Tibial nerve (tissue), 3 donors: ENCODE measurements at regions not wholly inside any gene's neighbourhood (a gene's known extent, or its start where the extent isn't known, plus 50 kb on each side); places are given as distances from the start of the nearest gene placed in this dataset.

ENCODE experiments used
- CTCF ChIP-seq, 5 experiments: fragments of 200-600 bp in 3 of 5; fragments of 450-650 bp in 2 of 5; sonication (generic) in 3 of 5; IDR thresholded peaks; one replicate each; pipeline ENCODE4 v1.5.1; 2016 to 2019; ENCODE audit warnings: antibody characterized with exemption in 5 of 5, mild to moderate bottlenecking in 3 of 5, moderate library complexity in 2 of 5
- POLR2A ChIP-seq, 2 donors: fragments of 450-650 bp; IDR thresholded peaks; one replicate each; pipeline ENCODE4 v1.6.1; 2017; ENCODE audit warnings: antibody characterized with exemption in 2 of 2, mild to moderate bottlenecking in 2 of 2, moderate library complexity in 2 of 2

DNA sequence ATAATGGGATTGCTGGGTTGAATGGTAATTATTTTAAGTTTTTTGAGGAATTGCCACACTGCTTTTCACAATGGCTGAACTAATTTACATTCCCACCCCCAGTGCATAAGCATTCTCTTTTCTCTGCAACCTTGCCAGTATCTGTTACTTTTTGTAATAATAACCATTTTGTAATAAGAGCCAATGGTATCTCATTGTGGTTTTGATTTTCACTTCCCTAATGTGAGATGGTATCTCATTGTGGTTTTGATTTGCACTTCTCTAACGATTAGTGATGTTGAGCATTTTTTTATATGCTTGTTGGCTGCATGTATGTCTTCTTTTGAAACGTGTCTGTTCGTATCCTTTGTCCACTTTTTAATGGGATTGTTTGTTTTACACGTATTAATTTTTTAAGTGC, 213.1 kb upstream of the HDX start:
- no peak for TF ChIP-seq CTCF (IDR thresholded peaks at IDR 0.05)
- TF ChIP-seq POLR2A (IDR thresholded peaks at IDR 0.05): no peak
